Neural cell (in vitro differentiated cells): ENCODE measurements at regions not wholly inside any gene's neighbourhood (a gene's known extent, or its start where the extent isn't known, plus 50 kb on each side); places are given as distances from the start of the nearest gene placed in this dataset.

ENCODE experiments used
- SMC3 ChIP-seq: fragments of 450-650 bp; conservative IDR thresholded peaks from 2 replicates; pipeline ENCODE4 v1.6.1; 2014; ENCODE audit warnings: antibody characterized with exemption, mild to moderate bottlenecking, moderate library complexity; ENCODE audit not compliant: poor library complexity
- TF ChIP-seq, protein P1 (sequence below): fragments of 450-650 bp; IDR thresholded peaks from 2 replicates; pipeline ENCODE4 v1.5.1; 2014; ENCODE audit warnings: antibody characterized with exemption, mild to moderate bottlenecking, moderate library complexity; ENCODE audit not compliant: poor library complexity, severe bottlenecking

GRCh38 chr5:3214396-3214795 lies 381.2 kb upstream of the IRX1 start:
- TF ChIP-seq, protein P1, sequence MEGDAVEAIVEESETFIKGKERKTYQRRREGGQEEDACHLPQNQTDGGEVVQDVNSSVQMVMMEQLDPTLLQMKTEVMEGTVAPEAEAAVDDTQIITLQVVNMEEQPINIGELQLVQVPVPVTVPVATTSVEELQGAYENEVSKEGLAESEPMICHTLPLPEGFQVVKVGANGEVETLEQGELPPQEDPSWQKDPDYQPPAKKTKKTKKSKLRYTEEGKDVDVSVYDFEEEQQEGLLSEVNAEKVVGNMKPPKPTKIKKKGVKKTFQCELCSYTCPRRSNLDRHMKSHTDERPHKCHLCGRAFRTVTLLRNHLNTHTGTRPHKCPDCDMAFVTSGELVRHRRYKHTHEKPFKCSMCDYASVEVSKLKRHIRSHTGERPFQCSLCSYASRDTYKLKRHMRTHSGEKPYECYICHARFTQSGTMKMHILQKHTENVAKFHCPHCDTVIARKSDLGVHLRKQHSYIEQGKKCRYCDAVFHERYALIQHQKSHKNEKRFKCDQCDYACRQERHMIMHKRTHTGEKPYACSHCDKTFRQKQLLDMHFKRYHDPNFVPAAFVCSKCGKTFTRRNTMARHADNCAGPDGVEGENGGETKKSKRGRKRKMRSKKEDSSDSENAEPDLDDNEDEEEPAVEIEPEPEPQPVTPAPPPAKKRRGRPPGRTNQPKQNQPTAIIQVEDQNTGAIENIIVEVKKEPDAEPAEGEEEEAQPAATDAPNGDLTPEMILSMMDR, result no peak
- no peak for TF ChIP-seq SMC3
